PC-9 (cell line): ENCODE measurements at regions not wholly inside any gene's neighbourhood (a gene's known extent, or its start where the extent isn't known, plus 50 kb on each side); places are given as distances from the start of the nearest gene placed in this dataset.

ENCODE experiments used
- BruUV-seq: library from RNA; stranded (reverse); fragments of 400-500 nt; replicated peaks from 2 replicates; lab custom pipeline; 2021; lab: Mats Ljungman, UMichigan
- CTCF ChIA-PET: fragments of 300-600 bp; sonication (Branson Sonifier 250); formaldehyde crosslinking; loops from one replicate; lab custom pipeline; 2022; ENCODE audit warnings: antibody characterized with exemption; lab: Charles Lee
- POLR2A ChIA-PET: fragments of 300-600 bp; sonication (Branson Sonifier 250); formaldehyde crosslinking; loops from one replicate; lab custom pipeline; 2022; ENCODE audit warnings: antibody characterized with exemption; ENCODE audit not compliant: unreplicated experiment; lab: Charles Lee
- DNase-seq, 2 experiments: peaks; one replicate each; pipeline versions ENCODE4 v3.0.0 to v3.0.0-alpha.2; 2015 to 2022; ENCODE audit warnings: mixed read lengths in 1 of 2
- H2AFZ ChIP-seq: fragments of 200-600 bp; sonication (generic); 2 replicates; pipeline ENCODE4 v1.8.1; 2017; ENCODE audit warnings: antibody characterized with exemption
- H3F3A ChIP-seq: fragments of 200-600 bp; sonication (generic); 2 replicates; pipeline ENCODE4 v1.8.1; 2017; ENCODE audit warnings: antibody characterized with exemption, mild to moderate bottlenecking, low read depth; ENCODE audit not compliant: insufficient read depth
- H3K27ac ChIP-seq: fragments of 200-600 bp; sonication (generic); 2 replicates; pipeline ENCODE4 v1.6.1; 2016; ENCODE audit warnings: mixed run types
- H3K27me3 ChIP-seq: fragments of 200-600 bp; sonication (generic); 2 replicates; pipeline ENCODE4 v1.6.1; 2016; ENCODE audit warnings: low read depth, mixed run types; ENCODE audit not compliant: insufficient read depth
- H3K36me3 ChIP-seq: fragments of 200-600 bp; sonication (generic); 2 replicates; pipeline ENCODE4 v1.6.1; 2016; ENCODE audit warnings: low read depth, mixed run types
- H3K4me1 ChIP-seq: fragments of 200-600 bp; sonication (generic); replicated peaks from 2 replicates; pipeline ENCODE4 v1.6.1; 2016; ENCODE audit warnings: mixed run types; ENCODE audit not compliant: insufficient read depth
- H3K4me2 ChIP-seq: fragments of 200-600 bp; sonication (generic); 2 replicates; pipeline ENCODE4 v1.6.1; 2017; ENCODE audit warnings: mixed run types
- H3K4me3 ChIP-seq: fragments of 200-600 bp; sonication (generic); 2 replicates; pipeline ENCODE4 v1.6.1; 2016; ENCODE audit warnings: mixed run types
- H3K79me2 ChIP-seq: fragments of 200-600 bp; sonication (generic); 2 replicates; pipeline ENCODE4 v1.6.1; 2017; ENCODE audit warnings: low read depth, mixed run types
- H3K9me2 ChIP-seq: fragments of 200-600 bp; sonication (generic); 2 replicates; pipeline ENCODE4 v1.8.1; 2017; ENCODE audit warnings: mild to moderate bottlenecking; ENCODE audit not compliant: insufficient read depth
- H3K9me3 ChIP-seq: fragments of 200-600 bp; sonication (generic); 2 replicates; pipeline ENCODE4 v1.8.1; 2016; ENCODE audit warnings: low read depth; ENCODE audit not compliant: insufficient read depth
- H4K20me1 ChIP-seq: fragments of 200-600 bp; sonication (generic); 2 replicates; pipeline ENCODE4 v1.8.1; 2017; ENCODE audit not compliant: insufficient read depth
- CTCF ChIP-seq: fragments of 200-600 bp; sonication (generic); conservative IDR thresholded peaks from 2 replicates; pipeline ENCODE4 v1.6.1; 2017; ENCODE audit warnings: mixed run types, antibody characterized with exemption, mild to moderate bottlenecking, moderate library complexity
- EZH2 ChIP-seq: fragments of 200-600 bp; sonication (generic); IDR thresholded peaks from 2 replicates; pipeline ENCODE4 v1.8.0; 2017; ENCODE audit warnings: antibody characterized with exemption, low read depth
- intact Hi-C: fragments of 100-400 bp; cut with micrococcal nuclease; formaldehyde crosslinking; loops from one replicate; pipeline ENCODE4 v1.10.0; 2022; ENCODE audit not compliant: unreplicated experiment

GRCh38 chrX:1851527-1851926 is 236.7 kb downstream of the ASMT start:
- no TSS peak for BruUV-seq
- no peak for DNase-seq
- H3K4me2 ChIP-seq: no peak overlapping the region
- H3K79me2 ChIP-seq: no peaks in the 10 kb centered on the region
- H3K9me3 ChIP-seq: no peaks in the 10 kb centered on the region
- no peaks in the 10 kb centered on the region for H3K36me3 ChIP-seq
- H4K20me1 ChIP-seq: no peaks in the 10 kb centered on the region
- no peak overlapping the region for H3K27ac ChIP-seq
- TF ChIP-seq EZH2: no peak
- no peak for TF ChIP-seq CTCF
- ChIA-PET POLR2A (no interaction called here), CTCF (no interaction called here)
- H3F3A ChIP-seq: no peaks in the 10 kb centered on the region
- H3K27me3 ChIP-seq: peaks cover 50% of the 10 kb centered on the region
- no peaks in the 10 kb centered on the region for H3K4me1 ChIP-seq
- H3K9me2 ChIP-seq: no peaks in the 10 kb centered on the region
- no peak overlapping the region for H2AFZ ChIP-seq
- H3K4me3 ChIP-seq: no peak overlapping the region
- intact Hi-C loops: no loop called here

- ChIA-PET POLR2A (no interaction called here), CTCF (no interaction called here)
- no peak for TF ChIP-seq CTCF
- TF ChIP-seq EZH2: no peak
Observed at GRCh38 chrX:1852082-1852481, 237.2 kb downstream of the ASMT start.

DNA sequence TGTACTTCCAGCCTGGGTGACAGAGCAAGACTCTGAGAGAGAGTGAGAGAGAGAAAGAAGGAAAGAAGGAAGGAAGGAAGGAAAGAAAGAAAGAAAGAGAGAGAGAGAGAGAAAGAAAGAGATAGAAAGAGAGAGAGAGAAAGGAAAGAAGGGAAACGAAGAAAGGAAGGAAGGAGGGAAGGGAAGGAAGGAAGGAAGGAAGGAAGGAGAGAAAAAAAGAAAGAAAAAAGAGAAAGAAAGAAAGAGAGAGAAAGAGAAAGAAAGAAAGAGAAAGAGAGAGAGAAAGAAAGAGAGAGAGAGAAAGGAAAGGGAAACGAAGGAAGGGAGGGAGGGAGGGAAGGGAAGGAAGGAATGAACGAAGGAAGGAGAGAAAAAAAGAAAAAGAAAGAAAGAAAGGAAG is 238.6 kb downstream of the ASMT start:
- intact Hi-C loops: no loop called here

More at GRCh38 chrX:1852082-1852481, 237.2 kb downstream of the ASMT start:
- Histone ChIP-seq H3F3A (no peaks in the 10 kb centered on the region), H4K20me1 (no peaks in the 10 kb centered on the region), H3K9me3 (no peaks in the 10 kb centered on the region), H3K79me2 (no peaks in the 10 kb centered on the region), H3K27me3 (peaks cover 52% of the 10 kb centered on the region), H3K9me2 (no peaks in the 10 kb centered on the region), H3K27ac (no peak overlapping the region), H3K36me3 (no peaks in the 10 kb centered on the region), H3K4me3 (no peak overlapping the region), H3K4me2 (no peak overlapping the region), H3K4me1 (no peaks in the 10 kb centered on the region), H2AFZ (no peak overlapping the region)
- DNase-seq: no peak
- intact Hi-C loops: no loop called here
- BruUV-seq: no TSS peak

More for the DNA sequence above, 238.6 kb downstream of the ASMT start:
- Histone ChIP-seq H3K9me2 (no peaks in the 10 kb centered on the region), H3K4me2 (no peak overlapping the region), H3K4me3 (no peak overlapping the region), H3K4me1 (no peaks in the 10 kb centered on the region), H3K36me3 (no peaks in the 10 kb centered on the region), H3K9me3 (no peaks in the 10 kb centered on the region), H3K79me2 (no peaks in the 10 kb centered on the region), H3F3A (no peaks in the 10 kb centered on the region), H3K27me3 (peaks cover 64% of the 10 kb centered on the region), H2AFZ (no peak overlapping the region), H4K20me1 (no peaks in the 10 kb centered on the region), H3K27ac (no peak overlapping the region)
- POLR2A ChIA-PET: no interaction called here
- BruUV-seq: no TSS peak
- DNase-seq: no peak
- CTCF ChIA-PET: no interaction called here
- TF ChIP-seq CTCF (no peak), EZH2 (no peak)
